CD4-positive, alpha-beta T cell (primary cell): ENCODE measurements at regions not wholly inside any gene's neighbourhood (a gene's known extent, or its start where the extent isn't known, plus 50 kb on each side); places are given as distances from the start of the nearest gene placed in this dataset.

Experiments
- ATAC-seq: fragments of 200-7000 bp; cut with Tn5 transposase; one replicate; pipeline ENCODE4 v1.10.0; 2022; ENCODE audit warnings: mild to moderate bottlenecking; ENCODE audit not compliant: poor library complexity
- CTCF ChIA-PET: fragments of 350-600 bp; sonication (Branson Sonifier 250); formaldehyde crosslinking; loops from one replicate; lab custom pipeline; 2021; ENCODE audit warnings: antibody characterized with exemption, inconsistent platforms; lab: Charles Lee
- POLR2A ChIA-PET: fragments of 350-600 bp; sonication (Branson Sonifier 250); formaldehyde crosslinking; loops from one replicate; lab custom pipeline; 2021; ENCODE audit warnings: antibody characterized with exemption, inconsistent platforms; lab: Charles Lee
- DNase-seq, 14 experiments: peaks; one replicate each; pipeline ENCODE4 v3.0.0-alpha.2; 2013 to 2020; ENCODE audit warnings: mixed read lengths in 2 of 14
- H3K27ac ChIP-seq, 2 donors: one replicate each; pipeline versions ENCODE4 v1.5.1 to v1.7.0; 2013; ENCODE audit warnings: low read length in 2 of 2, low read depth in 1 of 2, mild to moderate bottlenecking in 1 of 2
- H3K27me3 ChIP-seq, 2 experiments: 1 replicate in 1 of 2; 2 replicates in 1 of 2; pipeline versions ENCODE4 v1.6.1 to v1.7.0; 2013; ENCODE audit warnings: low read length in 2 of 2, control low read depth in 1 of 2, mild to moderate bottlenecking in 1 of 2, moderate library complexity in 1 of 2; ENCODE audit not compliant: insufficient read depth in 2 of 2, control insufficient read depth in 1 of 2
- H3K36me3 ChIP-seq: one replicate; pipeline ENCODE4 v1.6.1; 2013; ENCODE audit warnings: low read length, control low read depth; ENCODE audit not compliant: insufficient read depth
- H3K4me1 ChIP-seq: one replicate; pipeline ENCODE4 v1.6.1; 2013; ENCODE audit warnings: low read length, control low read depth; ENCODE audit not compliant: insufficient read depth
- H3K4me3 ChIP-seq: one replicate; pipeline ENCODE4 v1.5.1; 2013; ENCODE audit warnings: mild to moderate bottlenecking, low read length, moderate library complexity
- H3K9me3 ChIP-seq, 2 experiments: 1 replicate in 1 of 2; 2 replicates in 1 of 2; pipeline versions ENCODE4 v1.6.1 to v1.7.0; 2013; ENCODE audit warnings: low read length in 2 of 2, mild to moderate bottlenecking in 2 of 2, control low read depth in 1 of 2, moderate library complexity in 1 of 2; ENCODE audit not compliant: control insufficient read depth in 1 of 2, insufficient read depth in 1 of 2
- H3K27ac Mint-ChIP-seq: one replicate; pipeline ENCODE4 v1.8.0; 2020; ENCODE audit warnings: mixed read lengths
- H3K27me3 Mint-ChIP-seq: one replicate; pipeline ENCODE4 v1.8.0; 2021; ENCODE audit warnings: mixed read lengths
- H3K36me3 Mint-ChIP-seq: one replicate; pipeline ENCODE4 v1.8.0; 2021; ENCODE audit warnings: low read depth, mixed read lengths
- H3K4me1 Mint-ChIP-seq: one replicate; pipeline ENCODE4 v1.8.0; 2021; ENCODE audit warnings: low read depth, mixed read lengths
- H3K4me3 Mint-ChIP-seq: one replicate; pipeline ENCODE4 v1.8.0; 2020; ENCODE audit warnings: mild to moderate bottlenecking, mixed read lengths
- H3K9me3 Mint-ChIP-seq: one replicate; pipeline ENCODE4 v1.8.0; 2020; ENCODE audit warnings: mixed read lengths
- intact Hi-C, 2 experiments: fragments of 100-400 bp; cut with DNase I in 1 of 2; cut with micrococcal nuclease in 1 of 2; formaldehyde crosslinking; loops; one replicate each; pipeline versions ENCODE4 v1.15.1 to v1.9.0; 2023 to 2025; cut with DNase I, micrococcal nuclease
- TF ChIP-seq, protein P1 (sequence below): fragments of 200-600 bp; IDR thresholded peaks from one replicate; pipeline ENCODE4 v1.8.0; 2022; ENCODE audit warnings: antibody characterized with exemption, mild to moderate bottlenecking

DNA sequence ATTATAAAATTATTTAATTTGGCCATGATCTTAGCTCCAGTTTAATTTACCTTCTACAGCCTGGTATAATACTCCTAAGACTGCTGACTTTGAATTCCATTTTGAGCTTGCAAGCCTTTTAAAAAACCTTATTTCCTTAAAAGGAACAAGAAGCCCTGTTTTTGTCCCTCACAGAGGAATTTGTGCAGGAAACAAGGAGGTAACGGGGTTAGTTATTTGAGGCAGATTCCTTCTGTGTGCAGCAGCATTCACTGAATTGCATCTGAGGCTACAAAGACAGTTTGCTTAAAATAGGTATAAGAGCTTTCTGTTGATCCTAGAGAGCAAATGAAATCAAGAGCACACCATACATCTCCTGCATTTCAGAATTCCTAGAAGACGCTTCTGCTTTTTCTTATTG, 403.3 kb upstream of the PRICKLE1 start:
- ATAC-seq (no peak), DNase-seq (no peak)
- no peaks in the 10 kb centered on the region for H3K27me3 Mint-ChIP-seq
- CTCF ChIA-PET, result no interaction called here
- Histone ChIP-seq H3K27ac (no peak overlapping the region), H3K4me3 (no peak overlapping the region), H3K36me3 (no peaks in the 10 kb centered on the region), H3K4me1 (no peaks in the 10 kb centered on the region), H3K27me3 (no peaks in the 10 kb centered on the region), H3K9me3 (peaks cover 0 to 3% of the 10 kb centered on the region in 2 experiments)
- no peak overlapping the region for H3K4me3 Mint-ChIP-seq
- intact Hi-C loops, result no loop called here
- H3K9me3 Mint-ChIP-seq, result peaks cover 2% of the 10 kb centered on the region
- no peak overlapping the region for H3K27ac Mint-ChIP-seq
- TF ChIP-seq, protein P1, sequence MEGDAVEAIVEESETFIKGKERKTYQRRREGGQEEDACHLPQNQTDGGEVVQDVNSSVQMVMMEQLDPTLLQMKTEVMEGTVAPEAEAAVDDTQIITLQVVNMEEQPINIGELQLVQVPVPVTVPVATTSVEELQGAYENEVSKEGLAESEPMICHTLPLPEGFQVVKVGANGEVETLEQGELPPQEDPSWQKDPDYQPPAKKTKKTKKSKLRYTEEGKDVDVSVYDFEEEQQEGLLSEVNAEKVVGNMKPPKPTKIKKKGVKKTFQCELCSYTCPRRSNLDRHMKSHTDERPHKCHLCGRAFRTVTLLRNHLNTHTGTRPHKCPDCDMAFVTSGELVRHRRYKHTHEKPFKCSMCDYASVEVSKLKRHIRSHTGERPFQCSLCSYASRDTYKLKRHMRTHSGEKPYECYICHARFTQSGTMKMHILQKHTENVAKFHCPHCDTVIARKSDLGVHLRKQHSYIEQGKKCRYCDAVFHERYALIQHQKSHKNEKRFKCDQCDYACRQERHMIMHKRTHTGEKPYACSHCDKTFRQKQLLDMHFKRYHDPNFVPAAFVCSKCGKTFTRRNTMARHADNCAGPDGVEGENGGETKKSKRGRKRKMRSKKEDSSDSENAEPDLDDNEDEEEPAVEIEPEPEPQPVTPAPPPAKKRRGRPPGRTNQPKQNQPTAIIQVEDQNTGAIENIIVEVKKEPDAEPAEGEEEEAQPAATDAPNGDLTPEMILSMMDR, result no peak
- H3K36me3 Mint-ChIP-seq, result no peaks in the 10 kb centered on the region
- POLR2A ChIA-PET, result no interaction called here
- H3K4me1 Mint-ChIP-seq, result no peaks in the 10 kb centered on the region

DNA sequence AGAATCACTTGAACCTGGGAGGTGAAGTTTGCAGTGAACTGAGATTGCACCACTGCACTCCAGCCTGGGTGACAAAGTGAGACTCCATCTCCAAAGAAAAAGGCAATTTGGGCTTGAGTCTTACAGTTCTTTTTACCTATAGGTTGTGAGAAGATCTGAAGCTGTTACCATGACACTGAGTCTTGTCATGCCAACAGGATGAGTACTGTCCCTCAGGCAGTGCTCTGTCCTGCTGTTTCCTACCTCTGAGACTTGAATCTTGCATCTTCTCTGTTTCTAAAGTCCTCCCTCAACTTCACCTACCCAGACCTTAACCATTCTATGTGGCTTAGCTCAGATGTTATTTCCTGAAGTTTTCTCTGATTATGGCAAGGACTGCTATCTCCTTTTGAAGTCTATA, 400.8 kb upstream of the PRICKLE1 start:
- CTCF ChIA-PET, result no interaction called here
- no peaks in the 10 kb centered on the region for H3K36me3 ChIP-seq
- intact Hi-C loops, result no loop called here

DNA sequence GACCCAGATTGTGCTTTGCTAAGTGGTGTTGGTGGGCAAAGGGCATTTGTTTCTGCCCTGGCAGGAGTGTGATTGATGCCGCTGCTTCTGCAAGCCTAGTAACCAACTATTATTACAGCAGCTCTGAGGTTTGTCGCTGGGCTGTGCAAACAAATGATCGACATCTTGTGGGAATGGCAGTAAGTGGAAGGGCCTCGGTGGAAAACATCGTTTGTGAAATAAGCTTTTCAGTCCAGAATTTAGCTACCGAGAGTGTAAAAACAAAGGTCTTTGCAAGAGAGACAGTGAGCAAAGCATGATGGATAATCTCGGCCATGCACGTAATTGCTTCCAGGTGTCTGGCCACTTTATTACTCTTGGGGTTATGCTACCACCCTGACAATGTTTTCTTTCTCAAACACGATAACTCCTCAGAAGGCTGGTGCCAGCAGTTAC, 397.7 kb upstream of the PRICKLE1 start:
- no peaks in the 10 kb centered on the region for H3K36me3 Mint-ChIP-seq
- no peaks in the 10 kb centered on the region for H3K27me3 Mint-ChIP-seq
- intact Hi-C loops, result no loop called here
- Histone ChIP-seq H3K9me3 (no peaks in the 10 kb centered on the region), H3K27ac (no peak overlapping the region), H3K27me3 (no peaks in the 10 kb centered on the region), H3K36me3 (no peaks in the 10 kb centered on the region), H3K4me1 (no peaks in the 10 kb centered on the region), H3K4me3 (no peak overlapping the region)
- DNase-seq (no peak), ATAC-seq (no peak)
- CTCF ChIA-PET, result no interaction called here
- no peak overlapping the region for H3K27ac Mint-ChIP-seq
- TF ChIP-seq, protein P1, result no peak
- no peaks in the 10 kb centered on the region for H3K4me1 Mint-ChIP-seq
- H3K4me3 Mint-ChIP-seq, result no peak overlapping the region
- POLR2A ChIA-PET, result no interaction called here
- H3K9me3 Mint-ChIP-seq, result peaks cover 2% of the 10 kb centered on the region

More for the DNA sequence above, 400.8 kb upstream of the PRICKLE1 start:
- Mint-ChIP-seq H3K9me3 (peaks cover 2% of the 10 kb centered on the region), H3K27me3 (no peaks in the 10 kb centered on the region), H3K27ac (no peak overlapping the region), H3K4me1 (no peaks in the 10 kb centered on the region), H3K4me3 (no peak overlapping the region), H3K36me3 (no peaks in the 10 kb centered on the region)
- Histone ChIP-seq H3K27me3 (no peaks in the 10 kb centered on the region), H3K4me3 (no peak overlapping the region), H3K27ac (no peak overlapping the region), H3K9me3 (no peaks in the 10 kb centered on the region), H3K4me1 (no peaks in the 10 kb centered on the region)
- no peak for DNase-seq
- TF ChIP-seq, protein P1, result no peak
- POLR2A ChIA-PET, result no interaction called here
- no peak for ATAC-seq
